ACHN (cell line): ENCODE measurements at regions not wholly inside any gene's neighbourhood (a gene's known extent, or its start where the extent isn't known, plus 50 kb on each side); places are given as distances from the start of the nearest gene placed in this dataset.

Experiments
- DNase-seq: peaks from one replicate; pipeline ENCODE4 v3.0.0-alpha.2; 2015
- in situ Hi-C: cut with HindIII; loops from 2 replicates; pipeline ENCODE4 v1.10.0; 2017; ENCODE audit warnings: low sequenced_read_pairs, low pct_ligation_motif_present, low pct_unique_long_range_greater_than_20kb

GRCh38 chr15:70356919-70357318 is 259.2 kb upstream of the TLE3 start:
- in situ Hi-C loops: no loop called here
- DNase-seq: no peak

GRCh38 chr15:70356062-70356860 is 258.5 kb upstream of the TLE3 start:
- DNase-seq: no peak
- in situ Hi-C loops: no loop called here

GRCh38 chr15:70355275-70355795 is 257.6 kb upstream of the TLE3 start:
- in situ Hi-C loops: no loop called here
- DNase-seq: no peak

- no peak for DNase-seq
- in situ Hi-C loops: no loop called here
Observed at GRCh38 chr15:70354346-70354905, 256.7 kb upstream of the TLE3 start.

- in situ Hi-C loops: no loop called here
- no peak for DNase-seq
Observed at GRCh38 chr15:70353606-70354345, 256.1 kb upstream of the TLE3 start.

- no peak for DNase-seq
- in situ Hi-C loops: no loop called here
Observed at GRCh38 chr15:70351941-70352774, 254.4 kb upstream of the TLE3 start.

GRCh38 chr15:70351391-70351790 is 253.7 kb upstream of the TLE3 start:
- no peak for DNase-seq
- in situ Hi-C loops: no loop called here

- in situ Hi-C loops: no loop called here
- no peak for DNase-seq
Observed at GRCh38 chr15:70348581-70349344, 251.0 kb upstream of the TLE3 start.

GRCh38 chr15:70348226-70348543 is 250.5 kb upstream of the TLE3 start:
- no peak for DNase-seq
- in situ Hi-C loops: no loop called here

GRCh38 chr15:70347321-70348225 is 249.9 kb upstream of the TLE3 start:
- DNase-seq: no peak
- in situ Hi-C loops: no loop called here

GRCh38 chr15:70345251-70346019 is 247.7 kb upstream of the TLE3 start:
- DNase-seq: no peak
- in situ Hi-C loops: no loop called here

- in situ Hi-C loops: no loop called here
- DNase-seq: no peak
Observed at GRCh38 chr15:70344666-70345065, 246.9 kb upstream of the TLE3 start.

GRCh38 chr15:70343961-70344621 is 246.4 kb upstream of the TLE3 start:
- in situ Hi-C loops: no loop called here
- no peak for DNase-seq

- in situ Hi-C loops: no loop called here
- DNase-seq: no peak
Observed at GRCh38 chr15:70342554-70343548, 245.1 kb upstream of the TLE3 start.

- no peak for DNase-seq
- in situ Hi-C loops: no loop called here
Observed at GRCh38 chr15:70342141-70342540, 244.4 kb upstream of the TLE3 start.
